GM12891 (cell line): ENCODE measurements at regions not wholly inside any gene's neighbourhood (a gene's known extent, or its start where the extent isn't known, plus 50 kb on each side); places are given as distances from the start of the nearest gene placed in this dataset.
A peak's percentile ranks its signal among the peaks of the same experiment; 100 is the strongest.

Experiments
- DNase-seq: peaks from one replicate; pipeline ENCODE4 v3.0.0; 2011; ENCODE audit warnings: low spot score; ENCODE audit not compliant: insufficient read length
- FAIRE-seq: peaks from 2 replicates; lab custom pipeline; 2011; peaks lifted over from hg19 to GRCh38; lab: Jason Lieb, UNC
- PAX5 ChIP-seq: IDR thresholded peaks from 2 replicates; pipeline ENCODE4 v1.6.1; 2011; ENCODE audit warnings: low read length, moderate library complexity, mild to moderate bottlenecking; ENCODE audit not compliant: insufficient read depth, severe bottlenecking
- POLR2A ChIP-seq: IDR thresholded peaks from 2 replicates; pipeline ENCODE4 v1.6.1; 2011; ENCODE audit warnings: low read depth, low read length, control low read depth
- POLR2AphosphoS5 ChIP-seq: IDR thresholded peaks from 2 replicates; pipeline ENCODE4 v1.6.1; 2011; ENCODE audit warnings: low read depth, low read length, control low read depth
- POU2F2 ChIP-seq: IDR thresholded peaks from 2 replicates; pipeline ENCODE4 v1.6.1; 2011; ENCODE audit warnings: low read depth, mild to moderate bottlenecking, control low read depth, low read length, moderate library complexity
- SPI1 ChIP-seq: IDR thresholded peaks from 2 replicates; pipeline ENCODE4 v1.6.1; 2011; ENCODE audit warnings: low read depth, low read length, control low read depth
- TAF1 ChIP-seq: IDR thresholded peaks from 2 replicates; pipeline ENCODE4 v1.6.1; 2011; ENCODE audit warnings: low read depth, low read length, control low read depth

- no peak for FAIRE-seq
- DNase-seq = no peak
- TF ChIP-seq POLR2AphosphoS5 = no peak
- no peak for TF ChIP-seq TAF1
- no peak for TF ChIP-seq POU2F2
- TF ChIP-seq PAX5 = no peak
- no peak for TF ChIP-seq SPI1
- no peak for TF ChIP-seq POLR2A
These were observed 937.1 kb downstream of the PDHA2 start for GRCh38 chr4:96776920-96777527.

GRCh38 chr4:96784336-96784735 is 944.4 kb downstream of the PDHA2 start:
- DNase-seq (no peak), FAIRE-seq (no peak)
- TF ChIP-seq POU2F2 (no peak), TAF1 (no peak), POLR2AphosphoS5 (no peak), SPI1 (no peak)

GRCh38 chr4:96786306-96786705 is 946.4 kb downstream of the PDHA2 start:
- FAIRE-seq = no peak
- no peak for DNase-seq
- TF ChIP-seq PAX5 (no peak), TAF1 (no peak), POLR2A (no peak), SPI1 (no peak), POLR2AphosphoS5 (no peak), POU2F2 (no peak)

- TF ChIP-seq POLR2A = no peak
- TF ChIP-seq POU2F2 = no peak
- TF ChIP-seq PAX5 = no peak
- TF ChIP-seq POLR2AphosphoS5 = no peak
- TF ChIP-seq SPI1 = no peak
- TF ChIP-seq TAF1 = no peak
- FAIRE-seq = no peak
- no peak for DNase-seq
These were observed 947.9 kb downstream of the PDHA2 start for GRCh38 chr4:96787766-96788165.

GRCh38 chr4:96809563-96809962 is 969.7 kb downstream of the PDHA2 start:
- no peak for DNase-seq
- TF ChIP-seq SPI1 = no peak
- TF ChIP-seq TAF1 = no peak
- TF ChIP-seq POLR2A = no peak
- FAIRE-seq = no peak

GRCh38 chr4:96827086-96827485 is 987.2 kb downstream of the PDHA2 start:
- no peak for TF ChIP-seq TAF1
- TF ChIP-seq PAX5 = no peak
- TF ChIP-seq POLR2A = no peak
- TF ChIP-seq SPI1 = no peak
- TF ChIP-seq POLR2AphosphoS5 = no peak
- no peak for TF ChIP-seq POU2F2
- DNase-seq = no peak
- no peak for FAIRE-seq

GRCh38 chr4:96833831-96834230 is 993.9 kb downstream of the PDHA2 start:
- DNase-seq (no peak), FAIRE-seq (no peak)
- no peak for TF ChIP-seq PAX5
- no peak for TF ChIP-seq SPI1
- no peak for TF ChIP-seq POLR2A
- TF ChIP-seq POLR2AphosphoS5 = no peak
- no peak for TF ChIP-seq TAF1
- no peak for TF ChIP-seq POU2F2

GRCh38 chr4:96835991-96836390 is 996.1 kb downstream of the PDHA2 start:
- FAIRE-seq (no peak), DNase-seq (no peak)
- no peak for TF ChIP-seq POLR2A
- no peak for TF ChIP-seq POLR2AphosphoS5
- TF ChIP-seq PAX5 = no peak
- TF ChIP-seq SPI1 = no peak
- no peak for TF ChIP-seq TAF1
- no peak for TF ChIP-seq POU2F2

- TF ChIP-seq SPI1 (peak; percentile 45), POU2F2 (no peak)
- no peak for DNase-seq
- no peak for FAIRE-seq
These were observed 999.5 kb downstream of the PDHA2 start for GRCh38 chr4:96839441-96839840.

- no peak for TF ChIP-seq SPI1
- no peak for TF ChIP-seq POLR2AphosphoS5
- TF ChIP-seq POLR2A = no peak
- TF ChIP-seq PAX5 = no peak
- no peak for TF ChIP-seq POU2F2
- no peak for TF ChIP-seq TAF1
- no peak for DNase-seq
- FAIRE-seq = no peak
These were observed 1001.9 kb downstream of the PDHA2 start for GRCh38 chr4:96841801-96842200.
